ENCODE measurements at regions not wholly inside any gene's neighbourhood (a gene's known extent, or its start where the extent isn't known, plus 50 kb on each side); places are given as distances from the start of the nearest gene placed in this dataset.

DNA sequence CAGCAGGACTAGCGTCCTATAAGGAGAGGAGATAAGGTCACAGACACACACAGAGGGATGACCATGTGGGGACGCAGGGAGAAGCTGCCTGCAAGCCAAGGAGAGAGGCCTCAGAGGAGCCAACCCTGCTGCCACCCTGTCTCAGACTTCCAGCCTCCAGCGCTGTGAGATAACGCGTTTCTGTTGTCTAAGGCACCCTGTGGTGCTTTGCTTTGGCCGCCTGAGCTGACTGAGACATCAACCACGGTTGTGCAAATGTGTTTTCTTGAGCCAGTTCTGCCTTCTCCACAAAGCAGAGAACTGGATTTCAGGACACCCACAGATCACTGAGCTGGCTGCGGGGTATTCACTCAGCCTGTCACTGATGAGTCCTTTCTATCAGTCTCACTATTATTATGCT is 149.1 kb downstream of the NXNL2 start:
- TF ChIP-seq EZH2phosphoT487 (IDR thresholded peaks at IDR 0.05; ENCODE audit: borderline replicate concordance, low read depth, low read length) (no peak), CTCF (conservative IDR thresholded peaks at IDR 0.05; ENCODE audit: low read length) (no peak)

All from OCI-LY7 (cell line).